K562 (cell line): ENCODE measurements at regions not wholly inside any gene's neighbourhood (a gene's known extent, or its start where the extent isn't known, plus 50 kb on each side); places are given as distances from the start of the nearest gene placed in this dataset.

ENCODE experiments used
- CREB3 ChIP-seq: fragments of 450-650 bp; conservative IDR thresholded peaks from 2 replicates; pipeline ENCODE4 v1.6.1; 2016; ENCODE audit warnings: missing genetic modification characterization, low read depth, mild to moderate bottlenecking, missing compliant biosample characterization, moderate library complexity
- CREB3L1 ChIP-seq: fragments of 450-650 bp; IDR thresholded peaks from 2 replicates; pipeline ENCODE4 v1.6.1; 2014; ENCODE audit warnings: low read depth, mild to moderate bottlenecking, moderate library complexity, borderline replicate concordance
- EGR1 ChIP-seq: fragments of 450-650 bp; conservative IDR thresholded peaks from 2 replicates; pipeline ENCODE4 v1.6.1; 2017; ENCODE audit warnings: mild to moderate bottlenecking
- EZH2 ChIP-seq: IDR thresholded peaks from 2 replicates; pipeline ENCODE4 v1.6.1; 2012; ENCODE audit warnings: low read depth, mild to moderate bottlenecking, inconsistent platforms, low read length, borderline replicate concordance
- IRF1 ChIP-seq: sonication (generic); formaldehyde crosslinking; IDR thresholded peaks from 2 replicates; pipeline ENCODE4 v1.8.0; 2022; ENCODE audit warnings: missing genetic modification reagents, mild to moderate bottlenecking, borderline replicate concordance
- KAT2B ChIP-seq: IDR thresholded peaks from one replicate; pipeline ENCODE4 v1.6.1; 2012; ENCODE audit warnings: low read depth, mild to moderate bottlenecking, control low read depth, inconsistent platforms, low read length, moderate library complexity
- MLX ChIP-seq, 2 experiments: fragments of 450-650 bp in 1 of 2; sonication (generic) in 1 of 2; formaldehyde crosslinking; conservative IDR thresholded peaks; 2 replicates each; pipeline versions ENCODE4 v1.4.0 to v1.8.1; 2020 to 2022; ENCODE audit warnings: mild to moderate bottlenecking in 1 of 2, missing genetic modification reagents in 1 of 2
- RERE ChIP-seq: sonication (generic); formaldehyde crosslinking; IDR thresholded peaks from 2 replicates; pipeline ENCODE4 v1.8.0; 2023; ENCODE audit warnings: missing genetic modification reagents, mild to moderate bottlenecking, borderline replicate concordance
- RFX7 ChIP-seq: fragments of 250-450 bp; sonication (Bioruptor Pico); IDR thresholded peaks from 2 replicates; pipeline ENCODE4 v1.5.1; 2021; ENCODE audit warnings: mild to moderate bottlenecking
- SRSF1 ChIP-seq: fragments of 200-400 bp; formaldehyde crosslinking; IDR thresholded peaks from 2 replicates; pipeline ENCODE4 v1.6.1; 2017; ENCODE audit warnings: mild to moderate bottlenecking, low read depth, low read length, moderate library complexity
- ZBTB11 ChIP-seq, 3 experiments: fragments of 200-800 bp in 1 of 3; fragments of 250-450 bp in 1 of 3; fragments of 450-650 bp in 1 of 3; sonication (Bioruptor Pico) in 1 of 3; sonication (Bioruptor generic) in 1 of 3; formaldehyde crosslinking in 1 of 3; IDR thresholded peaks; 2 replicates each; pipeline versions ENCODE4 v1.6.1 to v1.8.0; 2016 to 2022; ENCODE audit warnings: mild to moderate bottlenecking in 2 of 3, missing genetic modification characterization in 2 of 3, missing compliant biosample characterization in 1 of 3, moderate library complexity in 1 of 3

- no peak for TF ChIP-seq RERE (CRISPR knock-in tag)
- peak; percentile 98 for TF ChIP-seq CREB3 (tag)
- no peak for TF ChIP-seq SRSF1
- no peak for TF ChIP-seq EZH2
- no peak for TF ChIP-seq CREB3L1
- no peak for TF ChIP-seq RFX7 (CRISPR knock-in tag)
- no peak for TF ChIP-seq MLX (CRISPR knock-in tag; conservative IDR thresholded peaks at IDR 0.05)
- TF ChIP-seq ZBTB11 (CRISPR knock-in tag; IDR thresholded peaks at IDR 0.05), result peak in 1 of 3 experiments; percentile 75; a peak in 2 of 6 replicates
- no peak for TF ChIP-seq KAT2B
- no peak for TF ChIP-seq IRF1 (CRISPR knock-in tag)
- TF ChIP-seq EGR1, result no peak
Measured at GRCh38 chr19:28521614-28522544, 691.1 kb downstream of the UQCRFS1 start (continued).
